CD14-positive monocyte (primary cell): ENCODE measurements at regions not wholly inside any gene's neighbourhood (a gene's known extent, or its start where the extent isn't known, plus 50 kb on each side); places are given as distances from the start of the nearest gene placed in this dataset.
"Not testable (repeated sequence)": the region's sequence is repeated elsewhere in the genome, so short reads cannot be mapped to it uniquely, and the experiment has no call there.

Source experiments
- DNase-seq, 3 donors: peaks; one replicate each; pipeline ENCODE4 v3.0.0-alpha.2; 2011 to 2022
- H2AFZ ChIP-seq: 2 replicates; pipeline ENCODE4 v1.6.0; 2012; ENCODE audit warnings: mild to moderate bottlenecking, low read depth, low read length, inconsistent platforms; ENCODE audit not compliant: insufficient read depth, poor library complexity, severe bottlenecking
- H3K27ac ChIP-seq, 2 donors: 1 replicate in 1 of 2; 2 replicates in 1 of 2; pipeline ENCODE4 v1.5.1; 2012 to 2013; ENCODE audit warnings: low read length in 2 of 2, control low read depth in 1 of 2, inconsistent platforms in 1 of 2, low read depth in 1 of 2, mild to moderate bottlenecking in 1 of 2
- H3K27me3 ChIP-seq, 2 donors: one replicate each; pipeline versions ENCODE4 v1.6.0 to v1.6.1; 2011 to 2013; ENCODE audit warnings: low read length in 2 of 2; ENCODE audit not compliant: control insufficient read depth in 2 of 2, insufficient read depth in 2 of 2
- H3K36me3 ChIP-seq, 2 donors: replicated peaks in 1 of 2; 1 replicate in 1 of 2; 2 replicates in 1 of 2; pipeline versions ENCODE4 v1.5.1 to v1.6.1; 2012 to 2013; ENCODE audit warnings: low read length in 2 of 2, control low read depth in 1 of 2, inconsistent platforms in 1 of 2, mild to moderate bottlenecking in 1 of 2; ENCODE audit not compliant: insufficient read depth in 2 of 2, control insufficient read depth in 1 of 2
- H3K4me1 ChIP-seq, 2 donors: 1 replicate in 1 of 2; 2 replicates in 1 of 2; pipeline versions ENCODE4 v1.5.1 to v1.6.1; 2012 to 2013; ENCODE audit warnings: low read length in 2 of 2, control low read depth in 1 of 2, inconsistent platforms in 1 of 2, mild to moderate bottlenecking in 1 of 2, moderate library complexity in 1 of 2; ENCODE audit not compliant: insufficient read depth in 2 of 2, control insufficient read depth in 1 of 2
- H3K4me2 ChIP-seq: replicated peaks from 2 replicates; pipeline ENCODE3; 2012; ENCODE audit warnings: low read length, moderate library complexity, mild to moderate bottlenecking; ENCODE audit not compliant: poor library complexity, severe bottlenecking; ENCODE audit errors: extremely low read depth
- H3K4me3 ChIP-seq, 3 experiments: fragments of 200-600 bp in 1 of 3; sonication (generic) in 1 of 3; replicated peaks in 1 of 3; 1 replicate in 2 of 3; 2 replicates in 1 of 3; pipeline ENCODE4 v1.5.1; 2011 to 2013; ENCODE audit warnings: low read length in 3 of 3, mild to moderate bottlenecking in 3 of 3, control low read depth in 2 of 3, low read depth in 2 of 3, inconsistent platforms in 1 of 3, moderate library complexity in 1 of 3
- H3K79me2 ChIP-seq: 2 replicates; pipeline ENCODE4 v1.6.0; 2012; ENCODE audit warnings: mild to moderate bottlenecking, control low read depth, inconsistent platforms, low read length, moderate library complexity; ENCODE audit not compliant: insufficient read depth
- H3K9ac ChIP-seq: 2 replicates; pipeline ENCODE4 v1.6.0; 2017; ENCODE audit warnings: low read length, mild to moderate bottlenecking; ENCODE audit not compliant: insufficient read depth, poor library complexity, severe bottlenecking
- H3K9me3 ChIP-seq, 2 donors: replicated peaks in 1 of 2; 1 replicate in 1 of 2; 2 replicates in 1 of 2; pipeline versions ENCODE4 v1.5.1 to v1.6.1; 2012 to 2013; ENCODE audit warnings: low read length in 2 of 2, control low read depth in 1 of 2; ENCODE audit not compliant: control insufficient read depth in 1 of 2, insufficient read depth in 1 of 2
- H4K20me1 ChIP-seq: 2 replicates; pipeline ENCODE4 v1.6.0; 2012; ENCODE audit warnings: mild to moderate bottlenecking, low read length, control low read depth, moderate library complexity; ENCODE audit not compliant: insufficient read depth
- H3K27ac Mint-ChIP-seq, 7 donors: one replicate each; pipeline ENCODE4 v1.8.0; 2020; ENCODE audit warnings: mild to moderate bottlenecking in 7 of 7, mixed read lengths in 7 of 7, moderate library complexity in 6 of 7, inconsistent platforms in 2 of 7
- H3K27me3 Mint-ChIP-seq, 3 donors: one replicate each; pipeline ENCODE4 v1.8.0; 2021 to 2022; ENCODE audit warnings: low read depth in 3 of 3, mild to moderate bottlenecking in 3 of 3, mixed read lengths in 3 of 3, moderate library complexity in 3 of 3, inconsistent platforms in 1 of 3
- H3K36me3 Mint-ChIP-seq, 2 donors: one replicate each; pipeline ENCODE4 v1.8.0; 2020; ENCODE audit warnings: mixed read lengths in 2 of 2, inconsistent platforms in 1 of 2, mild to moderate bottlenecking in 1 of 2
- H3K4me1 Mint-ChIP-seq: one replicate; pipeline ENCODE4 v1.8.0; 2020; ENCODE audit warnings: mild to moderate bottlenecking, mixed read lengths
- H3K4me3 Mint-ChIP-seq, 2 donors: one replicate each; pipeline ENCODE4 v1.8.0; 2020; ENCODE audit warnings: mild to moderate bottlenecking in 2 of 2, mixed read lengths in 2 of 2, moderate library complexity in 1 of 2
- H3K9me3 Mint-ChIP-seq, 7 donors: one replicate each; pipeline ENCODE4 v1.8.0; 2020 to 2022; ENCODE audit warnings: mixed read lengths in 7 of 7, mild to moderate bottlenecking in 6 of 7, moderate library complexity in 6 of 7, inconsistent platforms in 2 of 7
- CTCF ChIP-seq: fragments of 200-600 bp; IDR thresholded peaks from one replicate; pipeline ENCODE4 v1.8.0; 2022; ENCODE audit warnings: antibody characterized with exemption, mild to moderate bottlenecking
- WGBS: methylation state at CpG from one replicate; pipeline ENCODE4 v1.1.5; 2013; ENCODE audit warnings: missing lambda C conversion rate; ENCODE audit not compliant: insufficient coverage; 5-methylcytosine and 5-hydroxymethylcytosine counted together
- intact Hi-C, 2 donors: fragments of 100-400 bp; cut with micrococcal nuclease; formaldehyde crosslinking; loops; one replicate each; pipeline versions ENCODE4 v1.15.0 to v1.15.1; 2023

GRCh38 chrX:127702527-127702926 lies 349.7 kb downstream of the ACTRT1 start:
- Mint-ChIP-seq H3K9me3 (peaks cover 0 to 3% (median 0%) of the 10 kb centered on the region in 7 donors), H3K4me3 (no peak overlapping the region), H3K27me3 (no peaks in the 10 kb centered on the region), H3K36me3 (no peaks in the 10 kb centered on the region), H3K4me1 (no peaks in the 10 kb centered on the region), H3K27ac (no peak overlapping the region)
- Histone ChIP-seq H3K27ac (no peak overlapping the region), H3K9me3 (no peaks in the 10 kb centered on the region), H4K20me1 (no peaks in the 10 kb centered on the region), H2AFZ (no peak overlapping the region), H3K79me2 (no peaks in the 10 kb centered on the region), H3K4me3 (no peak overlapping the region), H3K4me1 (no peaks in the 10 kb centered on the region), H3K27me3 (no peaks in the 10 kb centered on the region), H3K4me2 (no peak overlapping the region), H3K36me3 (no peaks in the 10 kb centered on the region), H3K9ac (no peak overlapping the region)
- TF ChIP-seq CTCF: no peak
- DNase-seq: no peak
- intact Hi-C loops: no loop called here
- no CpG with 5 or more reads among the region's 2 CpGs for WGBS

- H2AFZ ChIP-seq, H3K4me3 ChIP-seq, H4K20me1 ChIP-seq, H3K36me3 ChIP-seq, H3K4me1 ChIP-seq, H3K27ac Mint-ChIP-seq, H3K27ac ChIP-seq, H3K36me3 Mint-ChIP-seq, H3K27me3 Mint-ChIP-seq, H3K79me2 ChIP-seq, H3K4me2 ChIP-seq, DNase-seq, H3K27me3 ChIP-seq, H3K9ac ChIP-seq, H3K4me1 Mint-ChIP-seq, intact Hi-C loops, H3K4me3 Mint-ChIP-seq: not testable (repeated sequence)
- 96% methylated on average over 9 of the region's 32 CpGs for WGBS
- H3K9me3 Mint-ChIP-seq: peaks cover 2 to 17% (median 8%) of the 10 kb centered on the region in 7 donors
- H3K9me3 ChIP-seq: peaks cover 0 to 25% of the 10 kb centered on the region in 2 donors
Measured at GRCh38 chrX:127662942-127663341, 389.3 kb downstream of the ACTRT1 start.
